Coronary artery (tissue), 2 donors: ENCODE measurements at regions not wholly inside any gene's neighbourhood (a gene's known extent, or its start where the extent isn't known, plus 50 kb on each side); places are given as distances from the start of the nearest gene placed in this dataset.
"Not testable (repeated sequence)": the region's sequence is repeated elsewhere in the genome, so short reads cannot be mapped to it uniquely, and the experiment has no call there.

Experiments
- DNase-seq: peaks from one replicate; pipeline ENCODE4 v3.0.0-alpha.2; 2017; ENCODE audit warnings: low spot score
- H3K27ac ChIP-seq, 2 donors: fragments of 200-600 bp; sonication (generic); one replicate each; pipeline ENCODE4 v1.5.1; 2016 to 2019
- H3K4me3 ChIP-seq: fragments of 200-600 bp; sonication (generic); 2 replicates; pipeline ENCODE4 v1.5.1; 2016; ENCODE audit warnings: mild to moderate bottlenecking, moderate library complexity
- CTCF ChIP-seq: fragments of 200-600 bp; sonication (generic); IDR thresholded peaks from one replicate; pipeline ENCODE4 v1.5.1; 2019; ENCODE audit warnings: antibody characterized with exemption

GRCh38 chr1:166384948-166385347, 218.1 kb upstream of the FAM78B start:
- no peak overlapping the region for H3K4me3 ChIP-seq
- no peak overlapping the region for H3K27ac ChIP-seq
- DNase-seq = no peak
- no peak for TF ChIP-seq CTCF

GRCh38 chr1:166390366-166391033, 223.7 kb upstream of the FAM78B start:
- Histone ChIP-seq H3K4me3 (no peak overlapping the region), H3K27ac (no peak overlapping the region)
- DNase-seq = no peak
- TF ChIP-seq CTCF = no peak

GRCh38 chr1:166391279-166392066, 224.7 kb upstream of the FAM78B start:
- Histone ChIP-seq H3K27ac (no peak overlapping the region), H3K4me3 (no peak overlapping the region)
- TF ChIP-seq CTCF = no peak
- DNase-seq = no peak

GRCh38 chr1:166395729-166396128, 228.9 kb upstream of the FAM78B start:
- H3K27ac ChIP-seq = no peak overlapping the region
- DNase-seq = no peak
- no peak overlapping the region for H3K4me3 ChIP-seq
- TF ChIP-seq CTCF = no peak

GRCh38 chr1:166409253-166410082, 242.7 kb upstream of the FAM78B start:
- DNase-seq, H3K27ac ChIP-seq, H3K4me3 ChIP-seq: not testable (repeated sequence)

- Histone ChIP-seq H3K4me3 (no peak overlapping the region), H3K27ac (no peak overlapping the region)
- no peak for TF ChIP-seq CTCF
- no peak for DNase-seq
Measured at GRCh38 chr1:166410083-166410385, 243.2 kb upstream of the FAM78B start.

- not testable (repeated sequence) for H3K4me3 ChIP-seq, H3K27ac ChIP-seq, DNase-seq
Measured at GRCh38 chr1:166416831-166417230, 250.0 kb upstream of the FAM78B start.
